K562 (cell line): ENCODE measurements at regions not wholly inside any gene's neighbourhood (a gene's known extent, or its start where the extent isn't known, plus 50 kb on each side); places are given as distances from the start of the nearest gene placed in this dataset.

Experiments
- ATAC-seq: fragments of 200-7000 bp; cut with Tn5 transposase; 3 replicates; pipeline ENCODE4 v1.9.1; 2020; ENCODE audit warnings: moderate library complexity
- BruUV-seq: library from RNA; stranded (reverse); fragments of 400-500 nt; replicated peaks from 2 replicates; lab custom pipeline; 2021; lab: Mats Ljungman, UMichigan
- CTCF ChIA-PET: fragments of 300-600 bp; formaldehyde crosslinking; extraction: SDS; loops from one replicate; lab custom pipeline; 2021; ENCODE audit warnings: low intra/inter-chr PET ratio; lab: Yijun Ruan, JAX
- POLR2A ChIA-PET: fragments of 300-600, 350-650 bp; sonication (Branson Sonifier 250); formaldehyde crosslinking; extraction: SDS; loops from one replicate; lab custom pipeline; 2021; ENCODE audit warnings: antibody characterized with exemption, inconsistent platforms; lab: Yijun Ruan, JAX
- DNase-seq, 4 experiments: peaks; one replicate each; pipeline versions ENCODE4 v3.0.0 to v3.0.0-alpha.2; 2011 to 2018; ENCODE audit warnings: low spot score in 3 of 4, mixed read lengths in 3 of 4; ENCODE audit errors: extremely low read depth in 1 of 4
- FAIRE-seq: peaks from 2 replicates; lab custom pipeline; 2011; peaks lifted over from hg19 to GRCh38; lab: Jason Lieb, UNC
- H2AFZ ChIP-seq: 2 replicates; pipeline ENCODE4 v1.6.0; 2011; ENCODE audit warnings: low read depth, low read length, control low read depth, inconsistent platforms
- H3K27ac ChIP-seq: fragments of 200-600 bp; 3 replicates; pipeline ENCODE4 v1.8.0; 2011; ENCODE audit warnings: low read depth, mild to moderate bottlenecking, control low read depth, inconsistent platforms, low read length, moderate library complexity, mixed read lengths; ENCODE audit errors: extremely low read depth
- H3K27me3 ChIP-seq, 2 experiments: fragments of 300-600 bp in 1 of 2; 2 replicates in 1 of 2; 3 replicates in 1 of 2; pipeline versions ENCODE4 v1.6.0 to v1.8.0; 2011; ENCODE audit warnings: inconsistent platforms in 2 of 2, low read length in 2 of 2, mild to moderate bottlenecking in 1 of 2, mixed read lengths in 1 of 2, moderate library complexity in 1 of 2; ENCODE audit not compliant: control insufficient read depth in 2 of 2, insufficient read depth in 2 of 2
- H3K36me3 ChIP-seq: fragments of 300-600 bp; 3 replicates; pipeline ENCODE4 v1.8.0; 2011; ENCODE audit warnings: mild to moderate bottlenecking, low read length, inconsistent platforms; ENCODE audit not compliant: control insufficient read depth, insufficient read depth
- H3K4me1 ChIP-seq, 2 experiments: fragments of 200-600 bp in 1 of 2; replicated peaks in 1 of 2; 2 replicates in 1 of 2; 3 replicates in 1 of 2; pipeline versions ENCODE4 v1.5.1 to v1.8.0; 2011; ENCODE audit warnings: inconsistent platforms in 2 of 2, low read length in 2 of 2, mild to moderate bottlenecking in 1 of 2, mixed read lengths in 1 of 2, moderate library complexity in 1 of 2; ENCODE audit not compliant: control insufficient read depth in 2 of 2, insufficient read depth in 2 of 2
- H3K4me2 ChIP-seq: 2 replicates; pipeline ENCODE4 v1.6.1; 2011; ENCODE audit warnings: low read length, control low read depth, inconsistent platforms, mixed read lengths; ENCODE audit not compliant: insufficient read depth
- H3K4me3 ChIP-seq: fragments of 200-600 bp; sonication (generic), shearing (Covaris generic); 2 replicates; pipeline ENCODE4 v1.5.1; 2016; ENCODE audit warnings: control low read depth, inconsistent platforms
- H3K79me2 ChIP-seq: fragments of 200-600 bp; 3 replicates; pipeline ENCODE4 v1.8.0; 2011; ENCODE audit warnings: low read length, inconsistent platforms; ENCODE audit not compliant: control insufficient read depth, insufficient read depth
- H3K9ac ChIP-seq, 2 experiments: 2 replicates each; pipeline versions ENCODE4 v1.6.0 to v1.6.1; 2011; ENCODE audit warnings: low read depth in 2 of 2, low read length in 2 of 2, control low read depth in 1 of 2, inconsistent platforms in 1 of 2, mild to moderate bottlenecking in 1 of 2, mixed read lengths in 1 of 2; ENCODE audit not compliant: insufficient read depth in 1 of 2
- H3K9me1 ChIP-seq: one replicate; pipeline ENCODE4 v1.6.0; 2011; ENCODE audit warnings: inconsistent platforms, mild to moderate bottlenecking, low read length, moderate library complexity; ENCODE audit not compliant: control insufficient read depth, insufficient read depth
- H3K9me3 ChIP-seq: replicated peaks from 2 replicates; pipeline ENCODE4 v1.5.1; 2011; ENCODE audit warnings: low read depth, low read length, inconsistent platforms; ENCODE audit not compliant: control insufficient read depth, insufficient read depth
- H4K20me1 ChIP-seq: replicated peaks from 2 replicates; pipeline ENCODE4 v1.6.1; 2011; ENCODE audit warnings: low read length, inconsistent platforms, mixed read lengths; ENCODE audit not compliant: control insufficient read depth, insufficient read depth
- CBX2 ChIP-seq: fragments of 200-600 bp; sonication (generic); IDR thresholded peaks from one replicate; pipeline ENCODE4 v1.6.1; 2012; ENCODE audit warnings: mild to moderate bottlenecking, low read length, inconsistent platforms; ENCODE audit not compliant: insufficient read depth, poor library complexity, severe bottlenecking
- NFIC ChIP-seq: fragments of 450-650 bp; IDR thresholded peaks from 2 replicates; pipeline ENCODE4 v1.6.1; 2017; ENCODE audit warnings: mild to moderate bottlenecking, inconsistent platforms
- SLC30A9 ChIP-seq: fragments of 250-450 bp; sonication (Bioruptor Pico); IDR thresholded peaks from 2 replicates; pipeline ENCODE4 v1.8.0; 2022; ENCODE audit warnings: mild to moderate bottlenecking, moderate library complexity
- TOE1 ChIP-seq, 2 experiments: fragments of 450-650 bp in 1 of 2; sonication (generic) in 1 of 2; formaldehyde crosslinking in 1 of 2; IDR thresholded peaks; 2 replicates each; pipeline versions ENCODE4 v1.7.1 to v1.8.0; 2016 to 2022; ENCODE audit warnings: borderline replicate concordance in 2 of 2, mild to moderate bottlenecking in 2 of 2, antibody characterized with exemption in 1 of 2, inconsistent platforms in 1 of 2, low read depth in 1 of 2, missing genetic modification reagents in 1 of 2, moderate library complexity in 1 of 2
- ZBTB7A ChIP-seq: IDR thresholded peaks from 2 replicates; pipeline ENCODE4 v1.6.1; 2011; ENCODE audit warnings: low read depth, mild to moderate bottlenecking, low read length, moderate library complexity, borderline replicate concordance; ENCODE audit not compliant: control insufficient read depth
- ZNF3 ChIP-seq: fragments of 250-450 bp; sonication (Bioruptor Pico); IDR thresholded peaks from 2 replicates; pipeline ENCODE4 v1.5.0; 2021; ENCODE audit warnings: mild to moderate bottlenecking, moderate library complexity
- WGBS: fragments of 100-300 bp; shearing (Covaris generic); methylation state at CpG from one replicate; pipeline ENCODE4 v1.1.6; 2016; ENCODE audit warnings: low coverage, mixed read lengths; ENCODE audit not compliant: insufficient coverage; ENCODE audit errors: missing lambda C conversion rate; 5-methylcytosine and 5-hydroxymethylcytosine counted together
- in situ Hi-C: fragments of 300-500 bp; cut with MboI; formaldehyde crosslinking; loops from 4 replicates; pipeline ENCODE4 v1.15.0; 2018; ENCODE audit warnings: inconsistent platforms, mixed read lengths
- intact Hi-C: fragments of 100-400 bp; cut with micrococcal nuclease; formaldehyde crosslinking; loops from 2 replicates; pipeline ENCODE4 v1.14.2; 2022
- TF ChIP-seq, protein P1 (sequence below): sonication (generic); formaldehyde crosslinking; IDR thresholded peaks from 2 replicates; pipeline ENCODE4 v1.8.0; 2023; ENCODE audit warnings: missing genetic modification reagents, mild to moderate bottlenecking, borderline replicate concordance
- TF ChIP-seq, protein P2 (sequence below): sonication (generic); formaldehyde crosslinking; IDR thresholded peaks from 2 replicates; pipeline ENCODE4 v1.8.0; 2022; ENCODE audit warnings: missing genetic modification reagents, mild to moderate bottlenecking, moderate library complexity, borderline replicate concordance

DNA sequence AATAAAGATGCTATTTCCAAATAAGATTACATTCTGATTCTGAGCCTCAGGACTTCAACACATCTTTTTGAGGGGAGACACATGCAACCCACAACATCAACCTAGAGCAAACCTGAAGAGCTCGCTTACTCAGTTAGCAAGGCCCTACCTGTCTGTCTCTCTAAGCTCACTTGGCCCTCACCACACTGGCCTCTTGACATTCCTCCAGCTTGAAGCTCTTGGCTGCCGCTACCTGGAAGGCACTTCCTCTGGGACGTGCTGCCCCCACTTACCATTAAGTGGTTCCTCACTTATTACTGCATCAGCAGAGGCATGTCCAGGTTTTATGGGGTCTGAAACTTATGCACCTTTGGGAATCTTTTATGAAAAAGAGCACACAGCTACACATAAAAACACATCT lies 354.8 kb downstream of the GALC start:
- Histone ChIP-seq H2AFZ (no peak overlapping the region), H3K4me1 (no peaks in the 10 kb centered on the region), H3K79me2 (no peaks in the 10 kb centered on the region), H3K9me1 (no peaks in the 10 kb centered on the region), H3K4me3 (no peak overlapping the region), H3K36me3 (no peaks in the 10 kb centered on the region), H3K27ac (no peak overlapping the region), H3K9ac (no peak overlapping the region), H3K9me3 (no peaks in the 10 kb centered on the region), H3K4me2 (no peak overlapping the region), H3K27me3 (no peaks in the 10 kb centered on the region), H4K20me1 (no peaks in the 10 kb centered on the region)
- TF ChIP-seq ZNF3 (CRISPR knock-in tag), result no peak
- TF ChIP-seq SLC30A9 (CRISPR knock-in tag), result no peak
- ATAC-seq, result no peak
- POLR2A ChIA-PET, result no interaction called here
- FAIRE-seq, result no peak
- intact Hi-C loops, result no loop called here
- WGBS, result 7% methylated on average over 3 of the region's 3 CpGs
- no TSS peak for BruUV-seq
- in situ Hi-C loops, result no loop called here
- no peak for DNase-seq
- CTCF ChIA-PET, result no interaction called here

DNA sequence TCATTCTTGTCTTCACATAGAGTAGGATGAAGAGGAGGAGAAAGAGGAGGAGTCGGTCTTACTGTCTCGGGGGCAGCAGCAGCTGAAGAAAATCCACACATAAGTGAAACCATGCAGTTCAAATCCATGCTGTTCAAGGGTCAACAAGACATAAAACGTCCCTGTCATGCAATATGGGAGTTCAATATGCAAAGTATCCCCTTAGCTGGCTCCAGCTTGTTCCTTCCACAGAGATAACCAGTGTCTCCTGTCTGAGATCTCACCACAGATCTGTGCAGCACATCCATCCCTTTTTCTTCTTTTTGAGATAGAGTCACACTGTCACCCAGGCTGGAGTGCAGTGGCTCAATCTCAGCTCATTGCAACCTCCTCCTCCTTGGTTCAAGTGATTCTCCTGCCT lies 357.5 kb downstream of the GALC start:
- Histone ChIP-seq H3K4me2 (no peak overlapping the region), H3K9me3 (no peaks in the 10 kb centered on the region), H3K4me3 (no peak overlapping the region), H3K9ac (no peak overlapping the region), H3K36me3 (no peaks in the 10 kb centered on the region), H3K9me1 (no peaks in the 10 kb centered on the region), H3K4me1 (no peaks in the 10 kb centered on the region), H2AFZ (no peak overlapping the region), H3K27ac (no peak overlapping the region), H4K20me1 (no peaks in the 10 kb centered on the region), H3K79me2 (no peaks in the 10 kb centered on the region), H3K27me3 (no peaks in the 10 kb centered on the region)
- ChIA-PET CTCF (no interaction called here), POLR2A (no interaction called here)
- 0% methylated on average over 2 of the region's 3 CpGs for whole genome bisulfite sequencing
- ATAC-seq (no peak), DNase-seq (no peak), FAIRE-seq (no peak)
- in situ Hi-C loops (no loop called here), intact Hi-C loops (no loop called here)
- TF ChIP-seq, protein P1, sequence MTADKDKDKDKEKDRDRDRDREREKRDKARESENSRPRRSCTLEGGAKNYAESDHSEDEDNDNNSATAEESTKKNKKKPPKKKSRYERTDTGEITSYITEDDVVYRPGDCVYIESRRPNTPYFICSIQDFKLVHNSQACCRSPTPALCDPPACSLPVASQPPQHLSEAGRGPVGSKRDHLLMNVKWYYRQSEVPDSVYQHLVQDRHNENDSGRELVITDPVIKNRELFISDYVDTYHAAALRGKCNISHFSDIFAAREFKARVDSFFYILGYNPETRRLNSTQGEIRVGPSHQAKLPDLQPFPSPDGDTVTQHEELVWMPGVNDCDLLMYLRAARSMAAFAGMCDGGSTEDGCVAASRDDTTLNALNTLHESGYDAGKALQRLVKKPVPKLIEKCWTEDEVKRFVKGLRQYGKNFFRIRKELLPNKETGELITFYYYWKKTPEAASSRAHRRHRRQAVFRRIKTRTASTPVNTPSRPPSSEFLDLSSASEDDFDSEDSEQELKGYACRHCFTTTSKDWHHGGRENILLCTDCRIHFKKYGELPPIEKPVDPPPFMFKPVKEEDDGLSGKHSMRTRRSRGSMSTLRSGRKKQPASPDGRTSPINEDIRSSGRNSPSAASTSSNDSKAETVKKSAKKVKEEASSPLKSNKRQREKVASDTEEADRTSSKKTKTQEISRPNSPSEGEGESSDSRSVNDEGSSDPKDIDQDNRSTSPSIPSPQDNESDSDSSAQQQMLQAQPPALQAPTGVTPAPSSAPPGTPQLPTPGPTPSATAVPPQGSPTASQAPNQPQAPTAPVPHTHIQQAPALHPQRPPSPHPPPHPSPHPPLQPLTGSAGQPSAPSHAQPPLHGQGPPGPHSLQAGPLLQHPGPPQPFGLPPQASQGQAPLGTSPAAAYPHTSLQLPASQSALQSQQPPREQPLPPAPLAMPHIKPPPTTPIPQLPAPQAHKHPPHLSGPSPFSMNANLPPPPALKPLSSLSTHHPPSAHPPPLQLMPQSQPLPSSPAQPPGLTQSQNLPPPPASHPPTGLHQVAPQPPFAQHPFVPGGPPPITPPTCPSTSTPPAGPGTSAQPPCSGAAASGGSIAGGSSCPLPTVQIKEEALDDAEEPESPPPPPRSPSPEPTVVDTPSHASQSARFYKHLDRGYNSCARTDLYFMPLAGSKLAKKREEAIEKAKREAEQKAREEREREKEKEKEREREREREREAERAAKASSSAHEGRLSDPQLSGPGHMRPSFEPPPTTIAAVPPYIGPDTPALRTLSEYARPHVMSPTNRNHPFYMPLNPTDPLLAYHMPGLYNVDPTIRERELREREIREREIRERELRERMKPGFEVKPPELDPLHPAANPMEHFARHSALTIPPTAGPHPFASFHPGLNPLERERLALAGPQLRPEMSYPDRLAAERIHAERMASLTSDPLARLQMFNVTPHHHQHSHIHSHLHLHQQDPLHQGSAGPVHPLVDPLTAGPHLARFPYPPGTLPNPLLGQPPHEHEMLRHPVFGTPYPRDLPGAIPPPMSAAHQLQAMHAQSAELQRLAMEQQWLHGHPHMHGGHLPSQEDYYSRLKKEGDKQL, result no peak
- TF ChIP-seq ZBTB7A (no peak), CBX2 (no peak), TOE1 (IDR thresholded peaks at IDR 0.05; ENCODE audit: borderline replicate concordance) (no peak), TOE1 (CRISPR knock-in tag; IDR thresholded peaks at IDR 0.05; ENCODE audit: borderline replicate concordance, low read depth) (no peak), NFIC (no peak)
- TF ChIP-seq, protein P2, sequence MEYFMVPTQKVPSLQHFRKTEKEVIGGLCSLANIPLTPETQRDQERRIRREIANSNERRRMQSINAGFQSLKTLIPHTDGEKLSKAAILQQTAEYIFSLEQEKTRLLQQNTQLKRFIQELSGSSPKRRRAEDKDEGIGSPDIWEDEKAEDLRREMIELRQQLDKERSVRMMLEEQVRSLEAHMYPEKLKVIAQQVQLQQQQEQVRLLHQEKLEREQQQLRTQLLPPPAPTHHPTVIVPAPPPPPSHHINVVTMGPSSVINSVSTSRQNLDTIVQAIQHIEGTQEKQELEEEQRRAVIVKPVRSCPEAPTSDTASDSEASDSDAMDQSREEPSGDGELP (CRISPR knock-in tag), result no peak
- no TSS peak for BruUV-seq
